Neural progenitor cell (in vitro differentiated cells): ENCODE measurements at regions not wholly inside any gene's neighbourhood (a gene's known extent, or its start where the extent isn't known, plus 50 kb on each side); places are given as distances from the start of the nearest gene placed in this dataset.
A peak's percentile ranks its signal among the peaks of the same experiment; 100 is the strongest.

Experiments used
- EZH2 ChIP-seq: fragments of 200-600 bp; sonication (generic); IDR thresholded peaks from 2 replicates; pipeline ENCODE4 v1.6.1; 2017; ENCODE audit warnings: antibody characterized with exemption, mild to moderate bottlenecking, moderate library complexity
- EZH2phosphoT487 ChIP-seq: fragments of 200-600 bp; sonication (generic); IDR thresholded peaks from 2 replicates; pipeline ENCODE4 v1.6.1; 2017; ENCODE audit warnings: antibody characterized with exemption
- TF ChIP-seq, protein P1 (sequence below): fragments of 200-600 bp; sonication (generic); IDR thresholded peaks from 2 replicates; pipeline ENCODE4 v1.5.1; 2017; ENCODE audit warnings: antibody characterized with exemption, mild to moderate bottlenecking

- TF ChIP-seq, protein P1, sequence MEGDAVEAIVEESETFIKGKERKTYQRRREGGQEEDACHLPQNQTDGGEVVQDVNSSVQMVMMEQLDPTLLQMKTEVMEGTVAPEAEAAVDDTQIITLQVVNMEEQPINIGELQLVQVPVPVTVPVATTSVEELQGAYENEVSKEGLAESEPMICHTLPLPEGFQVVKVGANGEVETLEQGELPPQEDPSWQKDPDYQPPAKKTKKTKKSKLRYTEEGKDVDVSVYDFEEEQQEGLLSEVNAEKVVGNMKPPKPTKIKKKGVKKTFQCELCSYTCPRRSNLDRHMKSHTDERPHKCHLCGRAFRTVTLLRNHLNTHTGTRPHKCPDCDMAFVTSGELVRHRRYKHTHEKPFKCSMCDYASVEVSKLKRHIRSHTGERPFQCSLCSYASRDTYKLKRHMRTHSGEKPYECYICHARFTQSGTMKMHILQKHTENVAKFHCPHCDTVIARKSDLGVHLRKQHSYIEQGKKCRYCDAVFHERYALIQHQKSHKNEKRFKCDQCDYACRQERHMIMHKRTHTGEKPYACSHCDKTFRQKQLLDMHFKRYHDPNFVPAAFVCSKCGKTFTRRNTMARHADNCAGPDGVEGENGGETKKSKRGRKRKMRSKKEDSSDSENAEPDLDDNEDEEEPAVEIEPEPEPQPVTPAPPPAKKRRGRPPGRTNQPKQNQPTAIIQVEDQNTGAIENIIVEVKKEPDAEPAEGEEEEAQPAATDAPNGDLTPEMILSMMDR: peak; percentile 52
- TF ChIP-seq EZH2phosphoT487 (no peak), EZH2 (no peak)
Observed at GRCh38 chr12:59087077-59087673, 166.9 kb upstream of the LRIG3 start.
